ENCODE measurements at regions not wholly inside any gene's neighbourhood (a gene's known extent, or its start where the extent isn't known, plus 50 kb on each side); places are given as distances from the start of the nearest gene placed in this dataset.

- DNase-seq (ENCODE audit: low read depth in 2 of 2): no peak
- H3K36me3 ChIP-seq (ENCODE audit: control insufficient read depth, insufficient read depth, low read length): no peaks in the 10 kb centered on the region
Measured at GRCh38 chr16:49009204-49009603, 272.4 kb downstream of the CBLN1 start.

GRCh38 chr16:49003992-49004391 lies 277.6 kb downstream of the CBLN1 start:
- Histone ChIP-seq H3K9me3 (ENCODE audit: control insufficient read depth, insufficient read depth, low read depth, low read length) (no peaks in the 10 kb centered on the region), H3K9ac (ENCODE audit: insufficient read depth, low read length) (no peak overlapping the region), H3K79me2 (ENCODE audit: control insufficient read depth, insufficient read depth, low read length) (no peaks in the 10 kb centered on the region), H4K20me1 (ENCODE audit: control insufficient read depth, extremely low read depth, insufficient read depth, low read length) (no peaks in the 10 kb centered on the region), H3K27ac (ENCODE audit: insufficient read depth, low read length) (no peak overlapping the region), H3K4me2 (ENCODE audit: extremely low read depth, insufficient read depth, low read length) (no peak overlapping the region), H2AFZ (ENCODE audit: low read length) (no peak overlapping the region), H3K36me3 (ENCODE audit: control insufficient read depth, insufficient read depth, low read length) (no peaks in the 10 kb centered on the region), H3K4me3 (replicated peaks in 1 of 4; ENCODE audit: control extremely low read depth in 1 of 4, insufficient read depth in 1 of 4, low read depth in 3 of 4, low read length in 4 of 4) (no peak overlapping the region), H3K27me3 (ENCODE audit: control insufficient read depth, insufficient read depth, low read length) (no peaks in the 10 kb centered on the region), H3K4me1 (ENCODE audit: control insufficient read depth, extremely low read depth, insufficient read depth, low read length) (no peaks in the 10 kb centered on the region)
- no peak for DNase-seq (ENCODE audit: low read depth in 2 of 2)
- no peak for TF ChIP-seq EZH2 (IDR thresholded peaks at IDR 0.05; ENCODE audit: low read length, missing control alignments)
- TF ChIP-seq, protein P1, sequence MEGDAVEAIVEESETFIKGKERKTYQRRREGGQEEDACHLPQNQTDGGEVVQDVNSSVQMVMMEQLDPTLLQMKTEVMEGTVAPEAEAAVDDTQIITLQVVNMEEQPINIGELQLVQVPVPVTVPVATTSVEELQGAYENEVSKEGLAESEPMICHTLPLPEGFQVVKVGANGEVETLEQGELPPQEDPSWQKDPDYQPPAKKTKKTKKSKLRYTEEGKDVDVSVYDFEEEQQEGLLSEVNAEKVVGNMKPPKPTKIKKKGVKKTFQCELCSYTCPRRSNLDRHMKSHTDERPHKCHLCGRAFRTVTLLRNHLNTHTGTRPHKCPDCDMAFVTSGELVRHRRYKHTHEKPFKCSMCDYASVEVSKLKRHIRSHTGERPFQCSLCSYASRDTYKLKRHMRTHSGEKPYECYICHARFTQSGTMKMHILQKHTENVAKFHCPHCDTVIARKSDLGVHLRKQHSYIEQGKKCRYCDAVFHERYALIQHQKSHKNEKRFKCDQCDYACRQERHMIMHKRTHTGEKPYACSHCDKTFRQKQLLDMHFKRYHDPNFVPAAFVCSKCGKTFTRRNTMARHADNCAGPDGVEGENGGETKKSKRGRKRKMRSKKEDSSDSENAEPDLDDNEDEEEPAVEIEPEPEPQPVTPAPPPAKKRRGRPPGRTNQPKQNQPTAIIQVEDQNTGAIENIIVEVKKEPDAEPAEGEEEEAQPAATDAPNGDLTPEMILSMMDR (conservative IDR thresholded peaks at IDR 0.05 in 1 of 2, IDR thresholded peaks at IDR 0.05 in 1 of 2; ENCODE audit: low read depth in 1 of 2, low read length in 2 of 2): no peak

More at GRCh38 chr16:49009204-49009603, 272.4 kb downstream of the CBLN1 start:
- Histone ChIP-seq H3K4me1 (ENCODE audit: control insufficient read depth, extremely low read depth, insufficient read depth, low read length) (no peaks in the 10 kb centered on the region), H3K27me3 (ENCODE audit: control insufficient read depth, insufficient read depth, low read length) (no peaks in the 10 kb centered on the region), H4K20me1 (ENCODE audit: control insufficient read depth, extremely low read depth, insufficient read depth, low read length) (no peaks in the 10 kb centered on the region), H2AFZ (ENCODE audit: low read length) (no peak overlapping the region), H3K27ac (ENCODE audit: insufficient read depth, low read length) (no peak overlapping the region), H3K9me3 (ENCODE audit: control insufficient read depth, insufficient read depth, low read depth, low read length) (no peaks in the 10 kb centered on the region), H3K79me2 (ENCODE audit: control insufficient read depth, insufficient read depth, low read length) (no peaks in the 10 kb centered on the region), H3K9ac (ENCODE audit: insufficient read depth, low read length) (no peak overlapping the region), H3K4me3 (replicated peaks in 1 of 4; ENCODE audit: control extremely low read depth in 1 of 4, insufficient read depth in 1 of 4, low read depth in 3 of 4, low read length in 4 of 4) (no peak overlapping the region), H3K4me2 (ENCODE audit: extremely low read depth, insufficient read depth, low read length) (no peak overlapping the region)
- TF ChIP-seq, protein P1 (conservative IDR thresholded peaks at IDR 0.05 in 1 of 2, IDR thresholded peaks at IDR 0.05 in 1 of 2; ENCODE audit: low read depth in 1 of 2, low read length in 2 of 2): no peak
- no peak for TF ChIP-seq EZH2 (IDR thresholded peaks at IDR 0.05; ENCODE audit: low read length, missing control alignments)

- H3K27ac ChIP-seq (ENCODE audit: insufficient read depth, low read length): no peak overlapping the region
- H4K20me1 ChIP-seq (ENCODE audit: control insufficient read depth, extremely low read depth, insufficient read depth, low read length): no peaks in the 10 kb centered on the region
- no peaks in the 10 kb centered on the region for H3K79me2 ChIP-seq (ENCODE audit: control insufficient read depth, insufficient read depth, low read length)
- no peak overlapping the region for H3K9ac ChIP-seq (ENCODE audit: insufficient read depth, low read length)
- DNase-seq (ENCODE audit: low read depth in 2 of 2): no peak
- H2AFZ ChIP-seq (ENCODE audit: low read length): no peak overlapping the region
- TF ChIP-seq, protein P1 (conservative IDR thresholded peaks at IDR 0.05 in 1 of 2, IDR thresholded peaks at IDR 0.05 in 1 of 2; ENCODE audit: low read depth in 1 of 2, low read length in 2 of 2): no peak
- TF ChIP-seq EZH2 (IDR thresholded peaks at IDR 0.05; ENCODE audit: low read length, missing control alignments): no peak
- no peak overlapping the region for H3K4me2 ChIP-seq (ENCODE audit: extremely low read depth, insufficient read depth, low read length)
- H3K9me3 ChIP-seq (ENCODE audit: control insufficient read depth, insufficient read depth, low read depth, low read length): no peaks in the 10 kb centered on the region
- H3K36me3 ChIP-seq (ENCODE audit: control insufficient read depth, insufficient read depth, low read length): no peaks in the 10 kb centered on the region
- no peaks in the 10 kb centered on the region for H3K27me3 ChIP-seq (ENCODE audit: control insufficient read depth, insufficient read depth, low read length)
- no peak overlapping the region for H3K4me3 ChIP-seq (replicated peaks in 1 of 4; ENCODE audit: control extremely low read depth in 1 of 4, insufficient read depth in 1 of 4, low read depth in 3 of 4, low read length in 4 of 4)
- H3K4me1 ChIP-seq (ENCODE audit: control insufficient read depth, extremely low read depth, insufficient read depth, low read length): no peaks in the 10 kb centered on the region
Measured at GRCh38 chr16:49003022-49003421, 278.6 kb downstream of the CBLN1 start.

Data from fibroblast of lung (primary cell).